GM19035 (cell line): ENCODE measurements at regions not wholly inside any gene's neighbourhood (a gene's known extent, or its start where the extent isn't known, plus 50 kb on each side); places are given as distances from the start of the nearest gene placed in this dataset.
"Not testable (repeated sequence)": the region's sequence is repeated elsewhere in the genome, so short reads cannot be mapped to it uniquely, and the experiment has no call there.

ENCODE experiments used
- ATAC-seq: cut with Tn5 transposase; IDR thresholded peaks from one replicate; pipeline ENCODE4 v1.9.1; 2021; ENCODE audit not compliant: unreplicated experiment

GRCh38 chr13:82459575-82459974 is 1422.7 kb downstream of the SLITRK1 start:
- not testable (repeated sequence) for ATAC-seq

GRCh38 chr13:82458169-82458568 is 1424.1 kb downstream of the SLITRK1 start:
- no peak for ATAC-seq

GRCh38 chr13:82457548-82457947 is 1424.7 kb downstream of the SLITRK1 start:
- not testable (repeated sequence) for ATAC-seq

- ATAC-seq: no peak
These were observed 1434.7 kb downstream of the SLITRK1 start for GRCh38 chr13:82447416-82448077.

- no peak for ATAC-seq
These were observed 1442.9 kb downstream of the SLITRK1 start for GRCh38 chr13:82439159-82439904.

- ATAC-seq: no peak
These were observed 1444.0 kb downstream of the SLITRK1 start for GRCh38 chr13:82438320-82438719.

GRCh38 chr13:82436099-82436585 is 1446.1 kb downstream of the SLITRK1 start:
- no peak for ATAC-seq

- no peak for ATAC-seq
These were observed 1449.3 kb downstream of the SLITRK1 start for GRCh38 chr13:82432949-82433348.

GRCh38 chr13:82412749-82413148 is 1469.5 kb downstream of the SLITRK1 start:
- no peak for ATAC-seq

- ATAC-seq: no peak
These were observed 1475.0 kb downstream of the SLITRK1 start for GRCh38 chr13:82407321-82407720.

GRCh38 chr13:82374719-82375118 is 1507.6 kb downstream of the SLITRK1 start:
- ATAC-seq: no peak

- ATAC-seq: no peak
These were observed 1512.0 kb downstream of the SLITRK1 start for GRCh38 chr13:82370316-82370715.

- no peak for ATAC-seq
These were observed 1517.7 kb downstream of the SLITRK1 start for GRCh38 chr13:82364525-82364924.

- ATAC-seq: no peak
These were observed 1524.0 kb downstream of the SLITRK1 start for GRCh38 chr13:82358284-82358683.

- no peak for ATAC-seq
These were observed 1525.4 kb downstream of the SLITRK1 start for GRCh38 chr13:82356667-82357410.

GRCh38 chr13:82344867-82345266 is 1537.4 kb downstream of the SLITRK1 start:
- no peak for ATAC-seq

GRCh38 chr13:82341116-82341515 is 1541.2 kb downstream of the SLITRK1 start:
- no peak for ATAC-seq

GRCh38 chr13:82330499-82330898 is 1551.8 kb downstream of the SLITRK1 start:
- no peak for ATAC-seq

GRCh38 chr13:82323101-82323500 is 1559.2 kb downstream of the SLITRK1 start:
- ATAC-seq: no peak

- ATAC-seq: no peak
These were observed 1576.7 kb downstream of the SLITRK1 start for GRCh38 chr13:82305588-82305987.

- no peak for ATAC-seq
These were observed 1584.2 kb downstream of the SLITRK1 start for GRCh38 chr13:82298106-82298505.

- ATAC-seq: no peak
These were observed 1588.0 kb downstream of the SLITRK1 start for GRCh38 chr13:82294226-82294625.
